Neural progenitor cell (in vitro differentiated cells): ENCODE measurements at regions not wholly inside any gene's neighbourhood (a gene's known extent, or its start where the extent isn't known, plus 50 kb on each side); places are given as distances from the start of the nearest gene placed in this dataset.

Experiments
- CTCF ChIP-seq: fragments of 200-600 bp; sonication (generic); IDR thresholded peaks from 2 replicates; pipeline ENCODE4 v1.5.1; 2017; ENCODE audit warnings: antibody characterized with exemption, mild to moderate bottlenecking
- EZH2 ChIP-seq: fragments of 200-600 bp; sonication (generic); IDR thresholded peaks from 2 replicates; pipeline ENCODE4 v1.6.1; 2017; ENCODE audit warnings: antibody characterized with exemption, mild to moderate bottlenecking, moderate library complexity

- TF ChIP-seq CTCF (no peak), EZH2 (no peak)
Observed at GRCh38 chr13:58830841-58831240, 1199.3 kb downstream of the PCDH17 start.
